GM08714 (cell line): ENCODE measurements at regions not wholly inside any gene's neighbourhood (a gene's known extent, or its start where the extent isn't known, plus 50 kb on each side); places are given as distances from the start of the nearest gene placed in this dataset.
"Not testable (repeated sequence)": the region's sequence is repeated elsewhere in the genome, so short reads cannot be mapped to it uniquely, and the experiment has no call there.

Experiments used
- H3K4me3 ChIP-seq: fragments of 200-500 bp; sonication (Bioruptor generic); 2 replicates; pipeline ENCODE4 v1.5.1; 2014; ENCODE audit warnings: mild to moderate bottlenecking, low read length, inconsistent platforms
- ZNF274 ChIP-seq: IDR thresholded peaks from 2 replicates; pipeline ENCODE4 v1.6.1; 2012; ENCODE audit warnings: mild to moderate bottlenecking, low read depth, low read length

- TF ChIP-seq ZNF274 = no peak
Observed at GRCh38 chr1:105172788-105173187, 1423.1 kb downstream of the AMY1C start.

GRCh38 chr1:105180789-105181188 is 1431.1 kb downstream of the AMY1C start:
- no peak for TF ChIP-seq ZNF274
- H3K4me3 ChIP-seq = no peak overlapping the region

More at GRCh38 chr1:105172788-105173187, 1423.1 kb downstream of the AMY1C start:
- H3K4me3 ChIP-seq = no peak overlapping the region

GRCh38 chr1:105204836-105205371 is 1455.2 kb downstream of the AMY1C start:
- no peak overlapping the region for H3K4me3 ChIP-seq
- no peak for TF ChIP-seq ZNF274

GRCh38 chr1:105208581-105208980 is 1458.9 kb downstream of the AMY1C start:
- no peak for TF ChIP-seq ZNF274
- no peak overlapping the region for H3K4me3 ChIP-seq

GRCh38 chr1:105210747-105211146 is 1461.0 kb downstream of the AMY1C start:
- TF ChIP-seq ZNF274 = no peak
- no peak overlapping the region for H3K4me3 ChIP-seq

GRCh38 chr1:105231378-105231777 is 1481.7 kb downstream of the AMY1C start:
- no peak overlapping the region for H3K4me3 ChIP-seq
- no peak for TF ChIP-seq ZNF274

GRCh38 chr1:105243411-105243810 is 1493.7 kb downstream of the AMY1C start:
- no peak for TF ChIP-seq ZNF274
- no peak overlapping the region for H3K4me3 ChIP-seq

- no peak overlapping the region for H3K4me3 ChIP-seq
- no peak for TF ChIP-seq ZNF274
Observed at GRCh38 chr1:105243969-105244368, 1494.3 kb downstream of the AMY1C start.

GRCh38 chr1:105254906-105255305 is 1505.2 kb downstream of the AMY1C start:
- no peak overlapping the region for H3K4me3 ChIP-seq
- TF ChIP-seq ZNF274 = no peak

GRCh38 chr1:105260001-105260400 is 1510.3 kb downstream of the AMY1C start:
- no peak overlapping the region for H3K4me3 ChIP-seq
- no peak for TF ChIP-seq ZNF274

GRCh38 chr1:105270966-105271365 is 1521.3 kb downstream of the AMY1C start:
- no peak for TF ChIP-seq ZNF274
- no peak overlapping the region for H3K4me3 ChIP-seq

GRCh38 chr1:105272376-105272775 is 1522.7 kb downstream of the AMY1C start:
- not testable (repeated sequence) for H3K4me3 ChIP-seq

- H3K4me3 ChIP-seq = no peak overlapping the region
- TF ChIP-seq ZNF274 = no peak
Observed at GRCh38 chr1:105294838-105295237, 1545.1 kb downstream of the AMY1C start.

GRCh38 chr1:105310063-105310462 is 1560.4 kb downstream of the AMY1C start:
- TF ChIP-seq ZNF274 = no peak

GRCh38 chr1:105317976-105318375 is 1568.3 kb downstream of the AMY1C start:
- no peak for TF ChIP-seq ZNF274

More at GRCh38 chr1:105310063-105310462, 1560.4 kb downstream of the AMY1C start:
- H3K4me3 ChIP-seq = no peak overlapping the region

GRCh38 chr1:105326886-105327285 is 1577.2 kb downstream of the AMY1C start:
- no peak for TF ChIP-seq ZNF274
- H3K4me3 ChIP-seq = no peak overlapping the region

More at GRCh38 chr1:105317976-105318375, 1568.3 kb downstream of the AMY1C start:
- H3K4me3 ChIP-seq = no peak overlapping the region

- no peak overlapping the region for H3K4me3 ChIP-seq
- TF ChIP-seq ZNF274 = no peak
Observed at GRCh38 chr1:105337420-105337819, 1587.7 kb downstream of the AMY1C start.
